ENCODE measurements at regions not wholly inside any gene's neighbourhood (a gene's known extent, or its start where the extent isn't known, plus 50 kb on each side); places are given as distances from the start of the nearest gene placed in this dataset.

GRCh38 chr20:52744441-52744840 is 227.7 kb upstream of the TSHZ2 start:
- Mint-ChIP-seq H3K36me3 (ENCODE audit: insufficient read depth) (no peaks in the 10 kb centered on the region), H3K4me1 (ENCODE audit: low read depth) (peaks cover 2% of the 10 kb centered on the region), H3K9me3 (ENCODE audit: low read depth) (no peaks in the 10 kb centered on the region), H3K27me3 (peaks cover 3% of the 10 kb centered on the region), H3K4me3 (ENCODE audit: low read depth) (no peak overlapping the region), H3K27ac (no peak overlapping the region)
- DNase-seq (ENCODE audit: low spot score, unreplicated experiment): no peak
- TF ChIP-seq, protein P1, sequence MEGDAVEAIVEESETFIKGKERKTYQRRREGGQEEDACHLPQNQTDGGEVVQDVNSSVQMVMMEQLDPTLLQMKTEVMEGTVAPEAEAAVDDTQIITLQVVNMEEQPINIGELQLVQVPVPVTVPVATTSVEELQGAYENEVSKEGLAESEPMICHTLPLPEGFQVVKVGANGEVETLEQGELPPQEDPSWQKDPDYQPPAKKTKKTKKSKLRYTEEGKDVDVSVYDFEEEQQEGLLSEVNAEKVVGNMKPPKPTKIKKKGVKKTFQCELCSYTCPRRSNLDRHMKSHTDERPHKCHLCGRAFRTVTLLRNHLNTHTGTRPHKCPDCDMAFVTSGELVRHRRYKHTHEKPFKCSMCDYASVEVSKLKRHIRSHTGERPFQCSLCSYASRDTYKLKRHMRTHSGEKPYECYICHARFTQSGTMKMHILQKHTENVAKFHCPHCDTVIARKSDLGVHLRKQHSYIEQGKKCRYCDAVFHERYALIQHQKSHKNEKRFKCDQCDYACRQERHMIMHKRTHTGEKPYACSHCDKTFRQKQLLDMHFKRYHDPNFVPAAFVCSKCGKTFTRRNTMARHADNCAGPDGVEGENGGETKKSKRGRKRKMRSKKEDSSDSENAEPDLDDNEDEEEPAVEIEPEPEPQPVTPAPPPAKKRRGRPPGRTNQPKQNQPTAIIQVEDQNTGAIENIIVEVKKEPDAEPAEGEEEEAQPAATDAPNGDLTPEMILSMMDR (IDR thresholded peaks at IDR 0.05; ENCODE audit: unreplicated experiment): no peak

DNA sequence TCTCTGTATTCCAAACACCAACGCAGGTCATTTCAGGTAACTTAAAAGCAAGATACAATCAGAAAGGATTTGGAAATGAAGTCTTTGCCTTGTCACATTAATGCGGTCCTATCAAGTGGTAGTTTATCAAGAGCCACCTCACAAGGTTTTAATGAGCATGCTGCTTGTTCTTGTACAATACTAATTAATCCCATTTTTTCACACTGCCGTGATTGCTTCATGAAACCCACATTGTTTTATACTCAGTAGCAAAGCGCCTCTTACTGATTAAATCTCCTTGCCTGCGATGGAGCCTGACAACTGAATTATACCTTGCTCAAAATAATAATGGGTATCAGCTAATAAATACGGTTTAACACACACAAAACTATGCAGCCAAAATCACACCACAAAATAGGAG is 234.1 kb upstream of the TSHZ2 start:
- no peak overlapping the region for H3K4me3 Mint-ChIP-seq (ENCODE audit: low read depth)
- no peaks in the 10 kb centered on the region for H3K9me3 Mint-ChIP-seq (ENCODE audit: low read depth)
- H3K36me3 Mint-ChIP-seq (ENCODE audit: insufficient read depth): no peaks in the 10 kb centered on the region
- H3K27ac Mint-ChIP-seq: no peak overlapping the region
- DNase-seq (ENCODE audit: low spot score, unreplicated experiment): no peak
- TF ChIP-seq, protein P1 (IDR thresholded peaks at IDR 0.05; ENCODE audit: unreplicated experiment): no peak
- peaks cover 10% of the 10 kb centered on the region for H3K27me3 Mint-ChIP-seq
- H3K4me1 Mint-ChIP-seq (ENCODE audit: low read depth): no peaks in the 10 kb centered on the region

DNA sequence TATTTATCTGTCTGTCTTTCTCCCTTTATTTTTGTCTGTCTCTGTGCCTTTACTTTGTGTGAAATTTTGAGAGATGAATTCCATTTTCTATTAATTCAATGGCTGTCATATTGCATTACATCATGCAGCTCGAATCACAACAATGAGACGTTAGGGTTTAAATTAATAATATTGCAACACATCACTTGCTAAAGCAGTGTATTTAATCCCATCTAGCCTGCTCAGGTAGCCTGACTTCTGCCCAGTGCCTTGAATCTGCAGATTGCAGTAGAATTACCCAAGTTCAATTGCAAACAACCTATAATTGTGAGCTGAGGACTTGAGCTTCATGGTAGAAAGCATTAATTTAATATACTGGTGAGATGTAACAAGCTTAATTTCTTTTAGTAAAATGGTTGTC is 235.7 kb upstream of the TSHZ2 start:
- TF ChIP-seq, protein P1 (IDR thresholded peaks at IDR 0.05; ENCODE audit: unreplicated experiment): no peak
- no peak overlapping the region for H3K27ac Mint-ChIP-seq
- H3K4me1 Mint-ChIP-seq (ENCODE audit: low read depth): no peaks in the 10 kb centered on the region
- no peaks in the 10 kb centered on the region for H3K36me3 Mint-ChIP-seq (ENCODE audit: insufficient read depth)
- H3K27me3 Mint-ChIP-seq: peaks cover 10% of the 10 kb centered on the region
- no peak overlapping the region for H3K4me3 Mint-ChIP-seq (ENCODE audit: low read depth)
- no peak for DNase-seq (ENCODE audit: low spot score, unreplicated experiment)
- no peaks in the 10 kb centered on the region for H3K9me3 Mint-ChIP-seq (ENCODE audit: low read depth)

DNA sequence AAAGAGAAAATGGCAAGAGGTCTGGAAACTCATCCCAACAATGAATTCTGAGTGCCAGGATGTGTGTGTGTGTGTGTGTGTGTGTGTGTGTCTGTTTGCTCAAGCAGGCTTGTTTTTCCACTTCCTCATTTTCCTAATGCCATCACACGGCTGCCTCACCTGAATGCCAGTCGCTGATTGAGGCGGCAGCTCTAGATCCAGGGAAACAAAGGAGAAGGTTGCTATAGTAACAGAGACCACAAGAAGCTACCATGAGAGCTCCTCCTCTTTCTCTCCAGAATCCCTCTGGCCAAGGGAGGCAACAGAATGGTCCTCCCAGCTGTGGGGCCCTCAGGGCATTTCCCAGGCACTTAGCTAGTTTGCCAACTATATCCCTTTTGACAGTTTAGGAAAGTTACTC is 241.1 kb upstream of the TSHZ2 start:
- DNase-seq (ENCODE audit: low spot score, unreplicated experiment): no peak
- TF ChIP-seq, protein P1 (IDR thresholded peaks at IDR 0.05; ENCODE audit: unreplicated experiment): no peak

DNA sequence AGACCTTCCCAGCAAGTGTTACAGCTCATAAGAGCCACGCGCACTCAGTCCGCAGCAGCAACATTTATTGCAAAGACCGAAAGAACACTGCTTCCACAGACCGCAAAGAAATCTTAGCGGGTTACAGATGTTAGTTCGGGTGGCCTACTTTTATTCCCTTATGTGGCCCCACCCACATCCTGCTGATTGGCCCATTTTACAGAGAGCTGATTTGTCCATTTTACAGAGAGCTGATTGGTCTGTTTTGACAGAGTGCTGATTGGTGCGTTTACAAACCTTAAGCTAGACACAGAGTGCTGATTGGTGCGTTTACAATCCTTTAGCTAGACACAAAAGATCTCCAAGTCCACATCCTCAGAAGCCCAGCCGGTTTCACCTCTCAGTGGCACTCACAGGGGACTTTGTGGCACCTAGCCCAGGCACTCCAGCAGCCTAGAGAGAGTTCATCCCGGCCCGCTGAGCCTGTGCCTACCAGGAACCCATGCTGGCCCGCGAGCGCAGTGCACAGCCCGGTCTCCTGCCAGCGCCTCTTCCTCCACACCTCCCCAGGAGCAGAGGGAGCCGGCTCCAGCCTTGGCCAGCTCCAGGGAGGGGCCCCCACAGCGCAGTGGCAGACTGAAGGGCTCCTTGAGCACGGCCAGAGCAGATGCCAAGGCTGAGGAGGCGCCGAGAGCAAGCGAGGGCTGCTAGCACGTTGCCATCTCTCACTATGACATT is 244.3 kb upstream of the TSHZ2 start:
- H3K27ac Mint-ChIP-seq: no peak overlapping the region
- H3K9me3 Mint-ChIP-seq (ENCODE audit: low read depth): peaks cover 12% of the 10 kb centered on the region
- H3K36me3 Mint-ChIP-seq (ENCODE audit: insufficient read depth): peaks cover 1% of the 10 kb centered on the region

More for the DNA sequence above, 241.1 kb upstream of the TSHZ2 start:
- H3K4me1 Mint-ChIP-seq (ENCODE audit: low read depth): no peaks in the 10 kb centered on the region
- peaks cover 12% of the 10 kb centered on the region for H3K9me3 Mint-ChIP-seq (ENCODE audit: low read depth)
- peaks cover 1% of the 10 kb centered on the region for H3K36me3 Mint-ChIP-seq (ENCODE audit: insufficient read depth)
- H3K4me3 Mint-ChIP-seq (ENCODE audit: low read depth): no peak overlapping the region
- no peak overlapping the region for H3K27ac Mint-ChIP-seq
- peaks cover 4% of the 10 kb centered on the region for H3K27me3 Mint-ChIP-seq

More for the DNA sequence above, 244.3 kb upstream of the TSHZ2 start:
- TF ChIP-seq, protein P1 (IDR thresholded peaks at IDR 0.05; ENCODE audit: unreplicated experiment): no peak
- peaks cover 2% of the 10 kb centered on the region for H3K4me1 Mint-ChIP-seq (ENCODE audit: low read depth)
- no peak for DNase-seq (ENCODE audit: low spot score, unreplicated experiment)
- H3K27me3 Mint-ChIP-seq: no peaks in the 10 kb centered on the region
- no peak overlapping the region for H3K4me3 Mint-ChIP-seq (ENCODE audit: low read depth)
